ENCODE measurements at regions not wholly inside any gene's neighbourhood (a gene's known extent, or its start where the extent isn't known, plus 50 kb on each side); places are given as distances from the start of the nearest gene placed in this dataset.

DNA sequence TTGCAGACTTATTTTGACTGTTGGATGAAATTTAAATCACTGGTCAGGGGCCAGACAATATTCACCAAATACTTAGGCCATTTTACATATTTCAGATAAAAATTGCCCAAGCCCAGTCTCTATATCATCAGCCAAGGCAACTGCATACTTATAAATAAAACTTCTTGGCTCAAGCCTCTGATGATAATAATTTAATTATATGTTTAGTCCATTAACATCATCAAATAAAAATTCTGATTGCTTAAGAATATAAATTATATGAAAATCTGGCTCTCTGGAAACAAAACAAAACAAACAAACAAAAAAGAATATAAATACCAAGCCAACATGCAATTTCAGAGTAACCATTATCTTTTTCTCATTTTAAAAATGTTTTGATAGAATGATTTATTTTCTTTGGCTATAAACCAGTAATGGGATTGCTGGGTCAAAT is 165.2 kb downstream of the BTG1 start:
- H3K36me3 Mint-ChIP-seq (ENCODE audit: insufficient read depth), result peaks cover 10% of the 10 kb centered on the region
- peaks cover 16 to 21% of the 10 kb centered on the region in 2 donors for H3K4me1 Mint-ChIP-seq (ENCODE audit: low read depth in 2 of 2)
- H3K27ac Mint-ChIP-seq, result no peak overlapping the region

DNA sequence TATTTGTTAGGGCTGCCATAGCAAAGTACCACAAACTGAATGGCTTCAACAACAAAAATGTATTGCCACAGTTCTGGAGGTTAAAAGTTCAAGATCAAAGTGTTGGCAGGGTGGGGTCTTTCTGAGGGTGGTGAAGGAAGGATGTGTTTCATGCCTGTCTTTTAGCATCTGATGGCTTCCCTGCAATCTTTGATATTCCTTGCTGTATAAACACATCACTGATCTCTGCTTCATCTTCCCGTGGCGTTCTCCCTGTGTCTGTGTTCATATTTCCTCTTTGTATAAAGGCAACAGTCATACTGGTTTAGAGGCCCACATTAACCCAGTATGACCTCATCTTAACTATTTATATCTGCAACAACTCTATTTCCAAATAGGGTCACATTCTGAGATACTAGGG is 167.5 kb downstream of the BTG1 start:
- DNase-seq, result peak; percentile 36 to 51 (median 43)
- peaks cover 16 to 17% of the 10 kb centered on the region in 2 donors for H3K4me1 Mint-ChIP-seq (ENCODE audit: low read depth in 2 of 2)
- peak; percentile 91 for ATAC-seq (replicated peaks)
- peak overlapping the region; percentile 75 to 88 for H3K27ac Mint-ChIP-seq
- H3K9me3 Mint-ChIP-seq, result peaks cover 0 to 6% of the 10 kb centered on the region in 2 donors
- no peaks in the 10 kb centered on the region for H3K27me3 Mint-ChIP-seq
- H3K36me3 Mint-ChIP-seq (ENCODE audit: insufficient read depth), result peaks cover 10% of the 10 kb centered on the region
- H3K4me3 Mint-ChIP-seq, result peak overlapping the region; percentile 19 to 23

More for the DNA sequence above, 165.2 kb downstream of the BTG1 start:
- DNase-seq, result no peak
- Mint-ChIP-seq H3K9me3 (peaks cover 0 to 6% of the 10 kb centered on the region in 2 donors), H3K27me3 (no peaks in the 10 kb centered on the region), H3K4me3 (no peak overlapping the region)
- no peak for ATAC-seq (replicated peaks)

DNA sequence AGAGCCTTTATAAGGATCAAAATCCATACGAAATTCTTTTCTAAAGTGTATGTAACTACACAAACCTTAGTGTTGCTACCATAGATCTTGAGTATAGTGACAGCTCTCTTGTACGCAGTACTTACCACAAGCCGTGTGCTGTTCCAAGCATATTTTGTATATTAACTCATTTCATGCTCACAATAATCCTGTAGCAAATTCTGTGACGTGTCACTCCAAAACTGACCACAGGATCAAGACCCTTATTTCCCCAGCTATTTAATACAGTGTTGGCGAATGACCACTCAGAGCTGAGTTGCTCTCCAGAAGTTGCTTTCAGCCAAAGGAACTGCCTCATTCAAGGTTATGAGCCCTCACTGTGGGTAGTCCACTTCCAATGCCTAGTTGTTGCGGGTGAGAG is 169.8 kb downstream of the BTG1 start:
- H3K27me3 Mint-ChIP-seq, result no peaks in the 10 kb centered on the region
- no peak overlapping the region for H3K27ac Mint-ChIP-seq
- H3K4me3 Mint-ChIP-seq, result no peak overlapping the region
- H3K36me3 Mint-ChIP-seq (ENCODE audit: insufficient read depth), result peaks cover 10% of the 10 kb centered on the region
- no peak for DNase-seq
- peaks cover 14 to 17% of the 10 kb centered on the region in 2 donors for H3K4me1 Mint-ChIP-seq (ENCODE audit: low read depth in 2 of 2)
- ATAC-seq (replicated peaks), result no peak
- H3K9me3 Mint-ChIP-seq, result peaks cover 0 to 4% of the 10 kb centered on the region in 2 donors

DNA sequence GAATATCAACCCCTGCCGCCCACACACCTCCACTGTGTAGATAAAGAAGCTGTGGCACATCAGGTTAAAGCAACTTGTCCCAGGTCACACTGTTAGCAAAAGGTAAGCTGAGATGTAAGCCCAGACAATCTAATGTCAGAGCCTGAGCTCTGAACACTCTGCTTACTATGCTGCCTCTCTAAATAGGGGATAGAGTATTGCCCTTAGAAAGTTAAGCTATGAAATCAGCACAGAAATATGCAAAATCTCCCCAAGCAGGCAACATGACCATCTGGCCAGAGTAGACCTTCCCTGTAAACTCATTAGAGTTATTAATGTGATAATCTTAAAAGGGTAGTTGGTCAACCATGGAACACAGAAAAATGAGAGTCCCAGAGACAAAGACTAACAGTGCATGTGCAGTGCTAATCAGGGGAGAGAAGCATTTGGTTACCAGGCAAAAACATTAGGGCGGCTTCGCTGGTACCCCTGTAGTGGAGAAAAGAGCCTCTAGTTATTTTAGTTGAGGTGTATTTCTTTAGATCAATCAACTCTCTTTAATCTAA is 171.0 kb downstream of the BTG1 start:
- Mint-ChIP-seq H3K4me3 (no peak overlapping the region), H3K27ac (peak overlapping the region in 1 of 2 donors; percentile 9), H3K27me3 (no peaks in the 10 kb centered on the region), H3K36me3 (ENCODE audit: insufficient read depth) (peaks cover 10% of the 10 kb centered on the region), H3K4me1 (ENCODE audit: low read depth in 2 of 2) (peaks cover 16 to 17% of the 10 kb centered on the region in 2 donors), H3K9me3 (peaks cover 0 to 4% of the 10 kb centered on the region in 2 donors)
- DNase-seq (no peak), ATAC-seq (replicated peaks) (no peak)

DNA sequence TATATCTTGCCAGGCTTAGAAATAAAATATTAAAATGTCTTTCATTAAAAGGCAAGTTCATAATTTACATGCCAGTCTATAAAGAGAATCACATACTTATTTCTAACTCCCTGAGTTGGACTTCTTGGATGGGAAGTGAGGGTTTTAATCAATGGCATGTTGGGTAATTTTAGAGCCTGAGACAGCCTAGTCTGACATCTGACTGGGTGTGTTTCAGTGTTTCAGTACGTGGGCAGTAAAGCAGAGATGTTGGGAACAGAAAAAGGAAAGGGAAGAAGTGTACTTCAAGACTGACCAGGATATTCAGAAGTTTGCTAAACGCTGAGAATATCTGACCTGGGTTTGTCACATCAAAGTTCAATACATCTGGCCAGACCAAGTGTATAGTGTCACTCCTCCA is 171.8 kb downstream of the BTG1 start:
- Mint-ChIP-seq H3K27me3 (no peaks in the 10 kb centered on the region), H3K36me3 (ENCODE audit: insufficient read depth) (peaks cover 10% of the 10 kb centered on the region), H3K4me1 (ENCODE audit: low read depth in 2 of 2) (peaks cover 14 to 21% of the 10 kb centered on the region in 2 donors), H3K4me3 (no peak overlapping the region), H3K9me3 (peaks cover 0 to 4% of the 10 kb centered on the region in 2 donors), H3K27ac (no peak overlapping the region)
- ATAC-seq (replicated peaks), result no peak
- no peak for DNase-seq

DNA sequence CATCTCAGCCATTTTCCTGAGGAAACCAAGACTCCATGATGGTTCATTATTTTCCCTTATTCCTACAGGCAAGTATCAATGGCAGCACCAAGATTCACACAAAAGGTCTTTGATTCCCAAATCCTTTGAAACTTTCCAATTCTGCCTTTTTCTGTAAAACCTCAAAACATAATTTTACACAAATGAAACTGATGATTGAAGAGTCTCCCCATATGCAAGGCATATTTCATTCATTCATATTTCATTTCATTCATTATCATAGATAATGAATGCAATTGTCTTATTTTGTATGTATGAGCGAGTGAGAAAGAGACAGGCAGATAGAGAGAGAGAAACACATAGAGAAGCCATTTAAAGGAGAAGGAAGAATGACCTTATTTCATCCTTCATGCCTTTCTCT is 172.8 kb downstream of the BTG1 start:
- no peak for ATAC-seq (replicated peaks)
- H3K36me3 Mint-ChIP-seq (ENCODE audit: insufficient read depth), result peaks cover 9% of the 10 kb centered on the region
- peaks cover 0 to 4% of the 10 kb centered on the region in 2 donors for H3K9me3 Mint-ChIP-seq
- H3K27ac Mint-ChIP-seq, result no peak overlapping the region
- no peaks in the 10 kb centered on the region for H3K27me3 Mint-ChIP-seq
- DNase-seq, result no peak
- peaks cover 6 to 12% of the 10 kb centered on the region in 2 donors for H3K4me1 Mint-ChIP-seq (ENCODE audit: low read depth in 2 of 2)
- H3K4me3 Mint-ChIP-seq, result no peak overlapping the region

DNA sequence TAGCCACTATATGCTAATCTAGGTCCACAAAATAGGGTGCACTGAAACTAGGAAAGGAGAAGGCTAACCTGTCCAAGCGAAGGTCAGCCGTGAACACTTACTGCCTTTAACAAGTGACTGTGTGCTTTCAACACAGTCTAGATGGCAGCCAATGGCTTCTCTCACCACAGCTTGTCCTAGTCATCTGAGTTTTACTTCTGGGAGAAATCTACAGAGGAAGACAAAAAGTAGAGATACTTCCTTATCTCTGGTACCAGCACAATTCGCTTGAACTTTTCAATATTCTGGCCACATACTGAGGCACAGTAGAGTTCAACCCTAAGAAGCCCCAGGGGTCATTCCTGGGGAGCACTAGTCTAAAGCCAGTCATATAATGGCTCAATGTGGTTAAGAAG is 176.9 kb downstream of the BTG1 start:
- ATAC-seq (replicated peaks) (no peak), DNase-seq (no peak)
- Mint-ChIP-seq H3K27ac (no peak overlapping the region), H3K36me3 (ENCODE audit: insufficient read depth) (no peaks in the 10 kb centered on the region), H3K4me3 (no peak overlapping the region), H3K27me3 (no peaks in the 10 kb centered on the region), H3K9me3 (no peaks in the 10 kb centered on the region), H3K4me1 (ENCODE audit: low read depth in 2 of 2) (peaks cover 2 to 7% of the 10 kb centered on the region in 2 donors)

DNA sequence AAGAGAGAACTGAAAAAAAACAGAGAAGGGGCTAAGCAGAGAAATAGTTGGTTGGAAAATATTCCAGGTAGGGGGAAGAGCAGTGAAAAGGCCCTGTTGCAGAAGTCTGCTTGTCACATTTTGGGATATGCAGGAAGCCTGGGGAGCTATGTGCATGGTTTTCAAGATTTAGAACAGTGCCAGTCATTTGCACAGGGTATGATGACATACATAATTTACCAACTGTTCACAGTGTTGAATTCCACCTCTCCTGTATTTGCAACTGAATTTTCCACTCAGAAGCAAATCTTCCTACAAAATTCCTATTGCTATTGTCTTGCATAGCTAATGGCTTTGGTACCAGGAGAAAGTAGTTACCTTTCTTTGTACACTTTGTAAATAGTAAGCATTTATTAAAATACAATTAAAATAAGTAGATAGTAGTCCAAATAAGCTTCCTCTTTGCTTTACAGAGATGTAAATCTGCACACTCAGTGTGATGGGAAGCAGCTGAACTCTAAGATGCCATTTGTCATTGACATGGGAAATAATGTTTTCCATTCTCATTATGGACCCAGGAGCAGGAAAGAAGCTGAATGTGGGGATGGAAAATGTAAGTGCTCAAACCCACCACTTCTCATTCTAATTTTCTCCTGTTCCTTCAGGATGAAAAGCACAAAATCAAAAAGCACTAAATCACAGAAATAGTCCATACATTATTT is 177.4 kb downstream of the BTG1 start:
- ATAC-seq (replicated peaks) (no peak), DNase-seq (no peak)
- H3K36me3 Mint-ChIP-seq (ENCODE audit: insufficient read depth), result no peaks in the 10 kb centered on the region
- H3K4me3 Mint-ChIP-seq, result no peak overlapping the region
- H3K27ac Mint-ChIP-seq, result no peak overlapping the region
- no peaks in the 10 kb centered on the region for H3K27me3 Mint-ChIP-seq
- H3K4me1 Mint-ChIP-seq (ENCODE audit: low read depth in 2 of 2), result peaks cover 2 to 7% of the 10 kb centered on the region in 2 donors
- H3K9me3 Mint-ChIP-seq, result no peaks in the 10 kb centered on the region

DNA sequence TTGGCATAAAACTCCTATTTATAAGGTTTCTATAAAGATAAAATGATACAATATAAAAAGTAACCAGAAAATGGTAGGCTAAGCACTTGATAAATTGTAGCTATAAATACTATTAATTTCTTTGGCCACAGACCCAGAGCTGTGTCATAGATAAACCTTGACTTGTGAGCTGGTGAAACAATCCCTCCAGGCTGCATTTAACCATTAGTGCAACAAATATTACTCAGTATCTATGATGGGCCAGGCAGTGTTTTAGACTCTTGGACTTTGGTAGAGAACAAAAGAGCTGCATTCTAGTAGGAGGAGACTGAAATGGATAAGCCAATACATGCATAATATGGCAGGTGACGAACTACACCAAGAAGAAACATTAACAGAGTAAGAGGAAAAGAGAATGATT is 178.1 kb downstream of the BTG1 start:
- H3K27ac Mint-ChIP-seq, result no peak overlapping the region
- H3K4me3 Mint-ChIP-seq, result no peak overlapping the region
- H3K27me3 Mint-ChIP-seq, result no peaks in the 10 kb centered on the region
- no peaks in the 10 kb centered on the region for H3K9me3 Mint-ChIP-seq
- DNase-seq (no peak), ATAC-seq (replicated peaks) (no peak)
- H3K36me3 Mint-ChIP-seq (ENCODE audit: insufficient read depth), result no peaks in the 10 kb centered on the region
- H3K4me1 Mint-ChIP-seq (ENCODE audit: low read depth in 2 of 2), result peaks cover 2 to 7% of the 10 kb centered on the region in 2 donors

DNA sequence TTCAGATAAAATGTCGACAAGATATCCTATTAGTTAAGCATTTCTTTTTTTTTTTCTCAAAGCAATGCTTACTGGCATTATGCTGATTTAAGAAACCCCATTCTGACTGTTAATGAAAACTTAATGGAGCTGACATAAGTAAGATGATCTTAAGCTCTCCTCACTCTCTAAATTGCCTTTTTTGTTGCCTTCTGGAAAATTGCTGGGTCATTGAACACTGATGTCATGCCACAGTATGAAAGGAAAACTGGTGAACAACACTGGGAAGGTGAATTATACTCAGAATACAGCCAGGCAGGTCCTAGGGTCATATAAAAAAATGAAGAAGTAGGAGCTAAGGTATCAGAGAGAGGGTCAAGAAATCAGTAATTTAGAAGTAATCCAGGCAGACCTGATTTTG is 179.9 kb downstream of the BTG1 start:
- Mint-ChIP-seq H3K4me3 (no peak overlapping the region), H3K9me3 (no peaks in the 10 kb centered on the region), H3K4me1 (ENCODE audit: low read depth in 2 of 2) (peaks cover 2 to 7% of the 10 kb centered on the region in 2 donors), H3K36me3 (ENCODE audit: insufficient read depth) (no peaks in the 10 kb centered on the region), H3K27ac (peak overlapping the region in 1 of 2 donors; percentile 67), H3K27me3 (no peaks in the 10 kb centered on the region)
- DNase-seq (no peak), ATAC-seq (replicated peaks) (no peak)

DNA sequence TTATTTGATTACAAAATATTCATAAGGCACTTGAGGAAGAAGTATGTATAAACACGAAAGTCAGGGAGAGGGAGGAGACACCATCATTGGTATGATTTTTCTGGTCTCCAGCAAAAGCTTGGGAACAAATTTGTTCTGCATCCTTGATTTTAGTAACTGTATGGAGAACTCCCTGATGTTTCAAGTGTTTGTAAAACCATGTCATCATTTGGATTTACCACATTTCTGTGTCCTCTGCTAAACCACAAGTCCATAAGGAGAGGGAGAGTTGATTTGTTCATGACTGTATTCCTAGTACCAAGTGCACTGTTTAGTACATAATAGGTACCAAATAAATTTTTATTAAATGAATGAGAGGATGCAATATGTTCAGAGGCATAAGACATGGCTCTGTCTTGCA is 181.1 kb downstream of the BTG1 start:
- H3K4me1 Mint-ChIP-seq (ENCODE audit: low read depth in 2 of 2), result peaks cover 0 to 7% of the 10 kb centered on the region in 2 donors
- H3K27ac Mint-ChIP-seq, result no peak overlapping the region
- H3K27me3 Mint-ChIP-seq, result no peaks in the 10 kb centered on the region
- no peaks in the 10 kb centered on the region for H3K36me3 Mint-ChIP-seq (ENCODE audit: insufficient read depth)
- no peak overlapping the region for H3K4me3 Mint-ChIP-seq
- ATAC-seq (replicated peaks) (no peak), DNase-seq (no peak)
- no peaks in the 10 kb centered on the region for H3K9me3 Mint-ChIP-seq

DNA sequence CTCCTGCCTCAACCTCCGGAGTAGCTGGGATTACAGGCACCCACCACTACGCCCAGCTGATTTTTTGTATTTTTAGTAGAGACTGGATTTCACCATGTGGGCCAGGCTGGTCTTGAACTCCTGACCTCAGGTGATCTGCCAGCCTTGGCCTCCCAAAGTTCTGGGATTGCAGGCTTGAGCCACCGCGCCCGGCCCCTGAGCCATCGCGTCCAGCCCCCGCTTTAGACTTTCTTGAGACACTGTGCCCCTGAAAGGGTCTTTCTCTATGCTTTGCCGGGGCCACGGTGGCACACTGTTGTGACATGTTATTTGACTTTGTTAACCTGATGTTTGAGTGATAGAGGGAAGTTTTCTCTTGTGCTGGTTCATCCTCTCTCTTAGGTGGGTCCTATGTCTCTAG is 186.4 kb downstream of the BTG1 start:
- no peak overlapping the region for H3K4me3 Mint-ChIP-seq
- no peaks in the 10 kb centered on the region for H3K27me3 Mint-ChIP-seq
- no peaks in the 10 kb centered on the region for H3K9me3 Mint-ChIP-seq
- DNase-seq (no peak), ATAC-seq (replicated peaks) (no peak)
- H3K27ac Mint-ChIP-seq, result no peak overlapping the region
- H3K4me1 Mint-ChIP-seq (ENCODE audit: low read depth in 2 of 2), result peaks cover 0 to 4% of the 10 kb centered on the region in 2 donors
- no peaks in the 10 kb centered on the region for H3K36me3 Mint-ChIP-seq (ENCODE audit: insufficient read depth)

DNA sequence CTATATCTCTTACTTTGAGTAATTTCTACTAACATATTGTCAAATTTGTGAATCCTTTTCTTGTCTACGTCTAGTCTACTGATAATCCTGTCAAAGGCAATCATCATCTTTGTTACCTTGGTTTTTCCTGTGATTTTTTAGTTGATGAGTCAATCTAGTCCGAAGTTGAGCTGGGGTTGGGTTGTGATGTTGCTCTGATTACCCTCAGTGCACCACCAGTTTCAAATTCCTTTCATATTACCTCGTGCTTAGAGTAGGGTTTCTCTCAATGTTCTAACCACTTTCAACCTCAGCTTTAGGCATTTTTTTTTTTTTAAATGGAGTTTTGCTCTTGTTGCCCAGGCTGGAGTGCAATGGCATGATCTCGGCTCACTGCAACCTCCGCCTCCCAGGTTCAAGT is 186.8 kb downstream of the BTG1 start:
- no peaks in the 10 kb centered on the region for H3K9me3 Mint-ChIP-seq
- no peaks in the 10 kb centered on the region for H3K36me3 Mint-ChIP-seq (ENCODE audit: insufficient read depth)
- no peak overlapping the region for H3K4me3 Mint-ChIP-seq
- H3K27me3 Mint-ChIP-seq, result no peaks in the 10 kb centered on the region
- no peak for ATAC-seq (replicated peaks)
- H3K4me1 Mint-ChIP-seq (ENCODE audit: low read depth in 2 of 2), result peaks cover 0 to 4% of the 10 kb centered on the region in 2 donors
- DNase-seq, result no peak
- no peak overlapping the region for H3K27ac Mint-ChIP-seq

DNA sequence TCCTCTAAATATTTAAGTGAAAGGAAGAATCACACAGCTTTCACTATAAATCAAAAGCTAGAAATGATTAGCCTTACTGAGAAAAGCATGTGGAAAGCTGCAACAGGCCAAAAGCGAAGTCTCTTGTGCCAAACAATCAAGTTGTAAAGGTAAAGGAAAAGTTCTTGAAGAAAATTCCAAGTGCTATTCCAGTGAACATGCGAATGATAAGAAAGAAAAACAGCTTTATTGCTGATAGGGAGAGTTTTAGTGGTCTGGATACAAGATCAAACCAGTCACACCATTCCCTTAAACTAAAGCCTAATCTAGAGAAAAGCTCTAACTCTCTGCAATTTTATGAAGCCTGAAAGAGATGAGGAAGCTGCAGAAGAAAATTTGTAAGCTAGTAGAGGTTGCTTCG is 190.9 kb downstream of the BTG1 start:
- Mint-ChIP-seq H3K27me3 (no peaks in the 10 kb centered on the region), H3K9me3 (no peaks in the 10 kb centered on the region), H3K27ac (peak overlapping the region in 1 of 2 donors; percentile 32), H3K36me3 (ENCODE audit: insufficient read depth) (no peaks in the 10 kb centered on the region), H3K4me3 (no peak overlapping the region), H3K4me1 (ENCODE audit: low read depth in 2 of 2) (peaks cover 0 to 4% of the 10 kb centered on the region in 2 donors)
- ATAC-seq (replicated peaks) (no peak), DNase-seq (no peak)
